ENCODE measurements at regions not wholly inside any gene's neighbourhood (a gene's known extent, or its start where the extent isn't known, plus 50 kb on each side); places are given as distances from the start of the nearest gene placed in this dataset.
"Not testable (repeated sequence)": the region's sequence is repeated elsewhere in the genome, so short reads cannot be mapped to it uniquely, and the experiment has no call there.

- DNase-seq (ENCODE audit: low spot score): no peak
These were observed 54.1 kb downstream of the MAFB start for GRCh38 chr20:40634891-40635290.

- DNase-seq (ENCODE audit: low spot score): no peak
These were observed 55.7 kb downstream of the MAFB start for GRCh38 chr20:40633123-40633850.

- DNase-seq (ENCODE audit: low spot score): no peak
These were observed 56.6 kb downstream of the MAFB start for GRCh38 chr20:40632346-40632976.

- DNase-seq (ENCODE audit: low spot score): no peak
These were observed 57.9 kb downstream of the MAFB start for GRCh38 chr20:40631119-40631631.

GRCh38 chr20:40630713-40631112 lies 58.3 kb downstream of the MAFB start:
- DNase-seq (ENCODE audit: low spot score): no peak

GRCh38 chr20:40630099-40630498 lies 58.9 kb downstream of the MAFB start:
- DNase-seq (ENCODE audit: low spot score): no peak

GRCh38 chr20:40628877-40629276 lies 60.2 kb downstream of the MAFB start:
- DNase-seq (ENCODE audit: low spot score): no peak

GRCh38 chr20:40619053-40619452 lies 70.0 kb downstream of the MAFB start:
- DNase-seq (ENCODE audit: low spot score): not testable (repeated sequence)

- DNase-seq (ENCODE audit: low spot score): no peak
These were observed 71.4 kb downstream of the MAFB start for GRCh38 chr20:40617594-40617993.

- DNase-seq (ENCODE audit: low spot score): no peak
These were observed 76.2 kb downstream of the MAFB start for GRCh38 chr20:40612837-40613236.

GRCh38 chr20:40612247-40612646 lies 76.8 kb downstream of the MAFB start:
- no peak for DNase-seq (ENCODE audit: low spot score)

- no peak for DNase-seq (ENCODE audit: low spot score)
These were observed 78.3 kb downstream of the MAFB start for GRCh38 chr20:40610730-40611129.

GRCh38 chr20:40607927-40608326 lies 81.1 kb downstream of the MAFB start:
- DNase-seq (ENCODE audit: low spot score): no peak

- no peak for DNase-seq (ENCODE audit: low spot score)
These were observed 82.4 kb downstream of the MAFB start for GRCh38 chr20:40606660-40607059.

- DNase-seq (ENCODE audit: low spot score): no peak
These were observed 82.8 kb downstream of the MAFB start for GRCh38 chr20:40606237-40606636.

GRCh38 chr20:40604416-40604815 lies 84.6 kb downstream of the MAFB start:
- no peak for DNase-seq (ENCODE audit: low spot score)

- DNase-seq (ENCODE audit: low spot score): no peak
These were observed 85.9 kb downstream of the MAFB start for GRCh38 chr20:40603057-40603651.

- DNase-seq (ENCODE audit: low spot score): no peak
These were observed 86.7 kb downstream of the MAFB start for GRCh38 chr20:40602381-40602780.

- no peak for DNase-seq (ENCODE audit: low spot score)
These were observed 88.4 kb downstream of the MAFB start for GRCh38 chr20:40600441-40601219.

GRCh38 chr20:40599987-40600386 lies 89.0 kb downstream of the MAFB start:
- DNase-seq (ENCODE audit: low spot score): no peak

GRCh38 chr20:40592941-40593340 lies 96.1 kb downstream of the MAFB start:
- DNase-seq (ENCODE audit: low spot score): no peak

- DNase-seq (ENCODE audit: low spot score): no peak
These were observed 97.5 kb downstream of the MAFB start for GRCh38 chr20:40591536-40591935.

Measured in hepatic stellate cell (primary cell).